ENCODE measurements at regions not wholly inside any gene's neighbourhood (a gene's known extent, or its start where the extent isn't known, plus 50 kb on each side); places are given as distances from the start of the nearest gene placed in this dataset.

DNA sequence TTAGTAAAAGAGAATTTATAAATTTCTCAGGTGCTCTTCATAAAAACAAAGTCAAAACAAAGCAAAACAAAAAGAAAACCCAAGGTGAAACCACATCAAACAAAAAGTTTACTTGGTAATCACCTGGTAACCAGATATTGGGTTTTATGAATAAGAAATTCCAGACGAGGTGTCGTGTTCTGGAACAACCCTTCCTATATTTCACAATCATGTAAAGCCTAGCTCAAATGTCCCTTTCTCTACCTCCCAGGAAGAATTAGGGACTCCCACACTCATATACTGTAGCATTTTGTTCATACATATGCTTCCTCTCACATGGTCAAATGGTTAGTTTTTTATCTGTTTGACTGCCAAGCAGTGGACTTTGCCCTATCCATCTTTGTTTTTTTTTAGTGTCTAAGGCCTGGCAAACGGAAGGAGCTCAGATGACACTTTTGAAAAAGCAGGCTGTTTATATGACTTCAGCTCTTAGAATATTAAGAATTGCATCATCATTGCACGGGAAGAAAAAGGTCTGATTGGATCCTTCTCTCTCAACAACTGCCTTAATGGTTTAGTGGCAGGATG lies 326.7 kb upstream of the TBL1XR1 start:
- CTCF ChIA-PET = interaction anchor here (0.5 kb wide), 1 partner anchor 137 kb away, joined by 6 read pairs; no protein-coding TSS in a partner anchor
- TF ChIP-seq CTCF (IDR thresholded peaks at IDR 0.05; ENCODE audit: insufficient read depth in 1 of 2, low read depth in 1 of 2, low read length in 1 of 2, severe bottlenecking in 1 of 2, unreplicated experiment in 1 of 2) = no peak
- Histone ChIP-seq H3K27me3 (replicated peaks; ENCODE audit: control insufficient read depth, insufficient read depth, low read length) (no peaks in the 10 kb centered on the region), H3K4me3 (ENCODE audit: low read depth, low read length) (no peak overlapping the region), H3K36me3 (ENCODE audit: control insufficient read depth, insufficient read depth, low read length) (no peaks in the 10 kb centered on the region), H3K4me1 (peaks cover 21% of the 10 kb centered on the region; the same call in 1 of the 2 replicates), H3K9me3 (no peaks in the 10 kb centered on the region)
- Mint-ChIP-seq H3K36me3 (ENCODE audit: insufficient read depth, unreplicated experiment) (no peaks in the 10 kb centered on the region), H3K4me1 (ENCODE audit: low read depth, unreplicated experiment) (peaks cover 8% of the 10 kb centered on the region), H3K27ac (ENCODE audit: unreplicated experiment) (no peak overlapping the region), H3K27me3 (ENCODE audit: insufficient read depth, unreplicated experiment) (no peaks in the 10 kb centered on the region), H3K9me3 (ENCODE audit: unreplicated experiment) (no peaks in the 10 kb centered on the region), H3K4me3 (ENCODE audit: unreplicated experiment) (no peak overlapping the region)
- POLR2A ChIA-PET = no interaction called here
- no TSS peak for BruUV-seq (replicated peaks)
- peak in 1 of 2 experiments; percentile 20 for DNase-seq
- intact Hi-C loops (cut with micrococcal nuclease; ENCODE audit: unreplicated experiment) = loop anchor here (2.0 to 5.0 kb wide), 2 partner anchors 149 to 293 kb away; no protein-coding TSS in a partner anchor

GRCh38 chr3:177524742-177525141 lies 327.5 kb upstream of the TBL1XR1 start:
- Mint-ChIP-seq H3K4me3 (ENCODE audit: unreplicated experiment) (no peak overlapping the region), H3K4me1 (ENCODE audit: low read depth, unreplicated experiment) (peaks cover 8% of the 10 kb centered on the region), H3K9me3 (ENCODE audit: unreplicated experiment) (no peaks in the 10 kb centered on the region), H3K27ac (ENCODE audit: unreplicated experiment) (no peak overlapping the region), H3K36me3 (ENCODE audit: insufficient read depth, unreplicated experiment) (no peaks in the 10 kb centered on the region), H3K27me3 (ENCODE audit: insufficient read depth, unreplicated experiment) (no peaks in the 10 kb centered on the region)
- Histone ChIP-seq H3K4me3 (ENCODE audit: low read depth, low read length) (no peak overlapping the region), H3K27me3 (replicated peaks; ENCODE audit: control insufficient read depth, insufficient read depth, low read length) (no peaks in the 10 kb centered on the region), H3K4me1 (peaks cover 21% of the 10 kb centered on the region; the same call in 1 of the 2 replicates), H3K36me3 (ENCODE audit: control insufficient read depth, insufficient read depth, low read length) (no peaks in the 10 kb centered on the region), H3K9me3 (no peaks in the 10 kb centered on the region)
- POLR2A ChIA-PET = no interaction called here
- TF ChIP-seq CTCF (IDR thresholded peaks at IDR 0.05; ENCODE audit: insufficient read depth in 1 of 2, low read depth in 1 of 2, low read length in 1 of 2, severe bottlenecking in 1 of 2, unreplicated experiment in 1 of 2) = no peak
- no TSS peak for BruUV-seq (replicated peaks)
- CTCF ChIA-PET = no interaction called here
- no peak for DNase-seq
- intact Hi-C loops (cut with micrococcal nuclease; ENCODE audit: unreplicated experiment) = loop anchor here (2.0 to 5.0 kb wide), 2 partner anchors 148 to 293 kb away; no protein-coding TSS in a partner anchor

DNA sequence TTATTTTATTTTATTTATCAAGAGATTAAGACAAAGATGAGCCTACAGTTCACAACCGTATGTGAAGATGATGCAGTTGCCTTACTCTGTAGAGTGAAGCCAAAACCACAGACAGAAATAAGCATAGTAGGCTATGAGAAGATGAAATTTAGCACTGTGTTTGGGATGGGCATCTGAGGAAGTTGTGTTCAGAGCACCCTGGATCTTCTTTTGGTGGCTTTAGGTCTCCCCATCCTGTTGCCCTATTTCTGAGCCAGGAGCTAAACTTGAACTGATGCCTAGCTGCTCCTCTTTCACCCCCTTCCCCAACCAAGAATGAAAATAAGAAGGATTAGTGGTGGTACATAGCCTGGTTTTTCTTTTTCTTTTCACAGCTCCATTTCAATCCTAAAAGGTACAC lies 328.1 kb upstream of the TBL1XR1 start:
- Histone ChIP-seq H3K4me3 (ENCODE audit: low read depth, low read length) (no peak overlapping the region), H3K4me1 (peaks cover 21% of the 10 kb centered on the region; the same call in 1 of the 2 replicates), H3K27me3 (replicated peaks; ENCODE audit: control insufficient read depth, insufficient read depth, low read length) (no peaks in the 10 kb centered on the region), H3K36me3 (ENCODE audit: control insufficient read depth, insufficient read depth, low read length) (no peaks in the 10 kb centered on the region), H3K9me3 (no peaks in the 10 kb centered on the region)
- H3K9me3 Mint-ChIP-seq (ENCODE audit: unreplicated experiment) = no peaks in the 10 kb centered on the region
- POLR2A ChIA-PET = no interaction called here
- no peak overlapping the region for H3K27ac Mint-ChIP-seq (ENCODE audit: unreplicated experiment)
- intact Hi-C loops (cut with micrococcal nuclease; ENCODE audit: unreplicated experiment) = loop anchor here (2.0 kb wide), 1 partner anchor 147 kb away; no protein-coding TSS in a partner anchor
- CTCF ChIA-PET = no interaction called here
- no peaks in the 10 kb centered on the region for H3K36me3 Mint-ChIP-seq (ENCODE audit: insufficient read depth, unreplicated experiment)
- no peak overlapping the region for H3K4me3 Mint-ChIP-seq (ENCODE audit: unreplicated experiment)
- H3K4me1 Mint-ChIP-seq (ENCODE audit: low read depth, unreplicated experiment) = peaks cover 8% of the 10 kb centered on the region
- no peak for DNase-seq
- no peaks in the 10 kb centered on the region for H3K27me3 Mint-ChIP-seq (ENCODE audit: insufficient read depth, unreplicated experiment)
- no peak for TF ChIP-seq CTCF (IDR thresholded peaks at IDR 0.05; ENCODE audit: insufficient read depth in 1 of 2, low read depth in 1 of 2, low read length in 1 of 2, severe bottlenecking in 1 of 2, unreplicated experiment in 1 of 2)
- BruUV-seq (replicated peaks) = no TSS peak

Measured in Caco-2 (cell line).